ENCODE measurements at regions not wholly inside any gene's neighbourhood (a gene's known extent, or its start where the extent isn't known, plus 50 kb on each side); places are given as distances from the start of the nearest gene placed in this dataset.

- no peak for TF ChIP-seq CTCF (IDR thresholded peaks at IDR 0.05; ENCODE audit: poor library complexity)
- TF ChIP-seq EZH2phosphoT487 (IDR thresholded peaks at IDR 0.05; ENCODE audit: low read depth, severe bottlenecking, unreplicated experiment): no peak
- TF ChIP-seq EZH2 (IDR thresholded peaks at IDR 0.05; ENCODE audit: borderline replicate concordance): no peak
Measured at GRCh38 chr10:124222318-124222987, 129.1 kb upstream of the CHST15 start.
